HG02759 (cell line): ENCODE measurements at regions not wholly inside any gene's neighbourhood (a gene's known extent, or its start where the extent isn't known, plus 50 kb on each side); places are given as distances from the start of the nearest gene placed in this dataset.

ENCODE experiments used
- ATAC-seq: cut with Tn5 transposase; IDR thresholded peaks from one replicate; pipeline ENCODE4 v1.9.1; 2021; ENCODE audit warnings: mild to moderate bottlenecking, moderate library complexity; ENCODE audit not compliant: unreplicated experiment

DNA sequence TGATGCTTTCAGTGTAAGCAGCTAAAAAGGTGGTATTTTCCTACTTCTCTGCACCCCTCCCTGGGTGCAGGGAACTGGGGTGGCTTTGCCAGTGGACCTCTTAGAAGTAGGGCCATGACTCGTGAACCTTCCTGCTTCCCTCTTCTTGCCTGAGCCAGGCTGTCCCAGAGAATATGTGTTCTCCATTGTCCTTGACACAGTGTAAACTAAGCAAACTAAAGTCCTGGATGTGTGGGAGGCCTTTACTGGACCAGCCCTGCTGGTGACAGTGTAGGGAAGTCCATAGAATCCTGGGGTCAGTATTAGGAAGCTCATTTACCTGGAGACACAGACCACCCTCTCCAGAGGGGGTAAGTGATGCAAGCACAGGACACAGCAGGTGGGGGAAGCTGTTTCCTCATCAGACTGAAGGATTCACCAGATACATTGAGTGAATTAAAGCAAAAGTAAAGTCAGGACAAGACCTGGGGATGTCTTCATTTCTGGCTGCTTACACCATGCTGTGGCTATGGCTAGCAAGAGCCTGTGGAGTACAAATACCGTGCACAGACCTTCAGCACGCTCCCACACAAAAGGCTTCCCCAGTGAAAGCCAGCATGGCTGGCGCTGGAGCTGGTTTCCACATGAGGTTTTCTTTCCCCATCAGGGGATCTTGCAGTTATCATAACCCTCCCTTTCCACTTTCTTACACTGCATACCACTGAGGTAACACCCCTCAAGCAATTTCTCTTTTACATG, 64.8 kb upstream of the LPP start:
- ATAC-seq = no peak

GRCh38 chr3:188090620-188091309, 63.2 kb upstream of the LPP start:
- no peak for ATAC-seq

DNA sequence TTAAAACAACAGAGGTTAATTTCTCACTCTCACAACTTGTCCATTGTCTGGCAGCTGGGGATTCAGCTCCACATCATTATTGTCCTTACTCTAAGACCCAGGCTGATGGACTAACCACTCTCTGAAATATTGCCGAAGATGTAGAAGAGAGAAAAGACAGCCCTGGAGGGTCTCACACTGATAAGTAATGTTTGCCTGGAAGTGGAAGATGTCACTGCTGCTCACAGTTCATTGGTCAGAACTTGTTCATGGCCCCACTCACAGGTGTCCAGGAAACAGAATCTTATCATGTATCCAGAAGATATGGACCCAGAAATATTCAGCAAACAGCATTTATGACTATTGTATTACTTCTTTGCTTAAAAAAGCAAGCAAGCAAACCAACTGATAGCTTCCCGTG, 62.2 kb upstream of the LPP start:
- no peak for ATAC-seq

- no peak for ATAC-seq
Observed at GRCh38 chr3:188092648-188093047, 61.3 kb upstream of the LPP start.

GRCh38 chr3:188095431-188095830, 58.5 kb upstream of the LPP start:
- no peak for ATAC-seq

DNA sequence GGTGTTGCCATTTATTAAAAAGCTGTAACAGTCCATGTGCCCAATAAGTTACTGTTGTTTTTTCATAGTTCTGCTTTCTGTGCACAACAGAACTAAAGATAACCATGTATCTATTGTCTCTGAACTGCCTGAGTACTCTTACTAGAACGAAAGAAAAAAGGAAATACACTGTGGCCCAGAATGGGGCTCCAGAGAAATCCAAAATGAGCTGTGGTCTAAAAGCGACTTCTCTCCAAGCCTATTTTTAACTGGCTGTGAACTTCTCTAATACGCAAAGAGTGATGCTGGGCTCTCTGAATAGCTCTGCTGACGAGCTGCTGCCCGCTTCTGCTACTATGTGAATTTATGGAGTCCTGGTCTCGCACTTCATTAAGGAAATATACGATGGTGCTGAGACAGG, 56.2 kb upstream of the LPP start:
- no peak for ATAC-seq

- ATAC-seq = no peak
Observed at GRCh38 chr3:188099907-188100306, 54.0 kb upstream of the LPP start.

GRCh38 chr3:188102861-188103547, 51.0 kb upstream of the LPP start:
- no peak for ATAC-seq

GRCh38 chr3:188104050-188104449, 49.9 kb upstream of the LPP start:
- ATAC-seq = no peak
